SK-N-SH (cell line): ENCODE measurements at regions not wholly inside any gene's neighbourhood (a gene's known extent, or its start where the extent isn't known, plus 50 kb on each side); places are given as distances from the start of the nearest gene placed in this dataset.

Experiments
- CTCF ChIA-PET: fragments of 300-600, 350-600 bp; formaldehyde crosslinking; extraction: SDS; loops from one replicate; lab custom pipeline; 2021; lab: Yijun Ruan, JAX
- POLR2A ChIA-PET: fragments of 350-600 bp; sonication (Branson Sonifier 250); formaldehyde crosslinking; extraction: SDS; loops from one replicate; lab custom pipeline; 2020; ENCODE audit warnings: antibody characterized with exemption, inconsistent platforms; lab: Yijun Ruan, JAX
- DNase-seq: peaks from one replicate; pipeline ENCODE4 v3.0.0; 2012
- H2AFZ ChIP-seq: fragments of 200-600 bp; sonication (generic); 2 replicates; pipeline ENCODE4 v1.8.1; 2016; ENCODE audit warnings: antibody characterized with exemption, mild to moderate bottlenecking, low read depth
- H3F3A ChIP-seq: fragments of 200-600 bp; sonication (generic); replicated peaks from 2 replicates; pipeline ENCODE3; 2016; ENCODE audit warnings: antibody characterized with exemption, mild to moderate bottlenecking; ENCODE audit not compliant: insufficient read depth
- H3K27ac ChIP-seq, 2 experiments: fragments of 200-500 bp in 1 of 2; fragments of 200-600 bp in 1 of 2; sonication (Bioruptor generic) in 1 of 2; sonication (generic), shearing (Covaris generic) in 1 of 2; 2 replicates each; pipeline versions ENCODE4 v1.5.1 to v1.6.1; 2014 to 2016; ENCODE audit warnings: low read depth in 2 of 2, inconsistent platforms in 1 of 2, low read length in 1 of 2, mild to moderate bottlenecking in 1 of 2, mixed read lengths in 1 of 2
- H3K27me3 ChIP-seq: fragments of 200-600 bp; sonication (generic), shearing (Covaris generic); 2 replicates; pipeline ENCODE4 v1.6.1; 2016; ENCODE audit warnings: mixed run types; ENCODE audit not compliant: insufficient read depth
- H3K36me3 ChIP-seq, 2 experiments: fragments of 200-500 bp in 1 of 2; fragments of 200-600 bp in 1 of 2; sonication (Bioruptor generic) in 1 of 2; sonication (generic) in 1 of 2; replicated peaks in 1 of 2; 2 replicates each; pipeline versions ENCODE3 to v1.5.1; 2014 to 2016; ENCODE audit warnings: low read length in 1 of 2, mild to moderate bottlenecking in 1 of 2; ENCODE audit not compliant: insufficient read depth in 2 of 2, control insufficient read depth in 1 of 2
- H3K4me1 ChIP-seq, 2 experiments: fragments of 200-500 bp in 1 of 2; fragments of 200-600 bp in 1 of 2; sonication (Bioruptor generic) in 1 of 2; sonication (generic), shearing (Covaris generic) in 1 of 2; 2 replicates each; pipeline versions ENCODE4 v1.5.1 to v1.6.1; 2014 to 2016; ENCODE audit warnings: low read depth in 1 of 2, low read length in 1 of 2, mixed run types in 1 of 2; ENCODE audit not compliant: insufficient read depth in 2 of 2, control insufficient read depth in 1 of 2
- H3K4me2 ChIP-seq: fragments of 200-600 bp; sonication (generic), shearing (Covaris generic); 2 replicates; pipeline ENCODE4 v1.6.1; 2017; ENCODE audit warnings: mixed run types
- H3K4me3 ChIP-seq, 2 experiments: fragments of 200-500 bp in 1 of 2; fragments of 200-600 bp in 1 of 2; sonication (Bioruptor generic) in 1 of 2; sonication (generic), shearing (Covaris generic) in 1 of 2; 2 replicates each; pipeline versions ENCODE4 v1.5.1 to v1.8.1; 2014 to 2016; ENCODE audit warnings: low read depth in 2 of 2, inconsistent platforms in 1 of 2, low read length in 1 of 2, mild to moderate bottlenecking in 1 of 2, mixed read lengths in 1 of 2, moderate library complexity in 1 of 2
- H3K79me2 ChIP-seq: fragments of 200-600 bp; sonication (generic); 2 replicates; pipeline ENCODE4 v1.8.1; 2017; ENCODE audit warnings: mild to moderate bottlenecking; ENCODE audit not compliant: insufficient read depth
- H3K9ac ChIP-seq: fragments of 200-600 bp; sonication (generic); 2 replicates; pipeline ENCODE4 v1.6.1; 2017; ENCODE audit warnings: mixed run types
- H3K9me2 ChIP-seq: fragments of 200-600 bp; sonication (generic); 2 replicates; pipeline ENCODE4 v1.6.1; 2017; ENCODE audit warnings: mixed run types
- H3K9me3 ChIP-seq: fragments of 200-600 bp; sonication (generic); 2 replicates; pipeline ENCODE4 v1.6.1; 2017; ENCODE audit warnings: mixed run types, mild to moderate bottlenecking, moderate library complexity
- H4K20me1 ChIP-seq: fragments of 200-600 bp; sonication (generic); 2 replicates; pipeline ENCODE4 v1.6.1; 2017; ENCODE audit warnings: mild to moderate bottlenecking, mixed run types; ENCODE audit not compliant: insufficient read depth
- CHD2 ChIP-seq: fragments of 150-350 bp; IDR thresholded peaks from 2 replicates; pipeline ENCODE4 v1.6.1; 2018; ENCODE audit warnings: low read length; ENCODE audit not compliant: partially characterized antibody
- EP300 ChIP-seq, 2 experiments: IDR thresholded peaks; 2 replicates each; pipeline versions ENCODE4 v1.4.0 to v1.6.1; 2012; ENCODE audit warnings: borderline replicate concordance in 1 of 2, low read depth in 1 of 2, low read length in 1 of 2
- EZH2phosphoT487 ChIP-seq: fragments of 200-600 bp; sonication (generic); IDR thresholded peaks from 2 replicates; pipeline ENCODE4 v1.6.1; 2017; ENCODE audit warnings: low read depth, mixed run types, mild to moderate bottlenecking, antibody characterized with exemption, moderate library complexity, borderline replicate concordance
- FOSL2 ChIP-seq: IDR thresholded peaks from 2 replicates; pipeline ENCODE4 v1.4.0; 2012; ENCODE audit warnings: low read depth, mild to moderate bottlenecking, moderate library complexity, borderline replicate concordance
- FOXM1 ChIP-seq: IDR thresholded peaks from 2 replicates; pipeline ENCODE4 v1.4.0; 2012; ENCODE audit warnings: low read depth, mild to moderate bottlenecking
- GABPA ChIP-seq: IDR thresholded peaks from 2 replicates; pipeline ENCODE4 v1.4.0; 2012; ENCODE audit warnings: low read depth, mild to moderate bottlenecking
- GATA2 ChIP-seq: sonication (generic); formaldehyde crosslinking; IDR thresholded peaks from 2 replicates; pipeline ENCODE4 v1.5.0; 2020; ENCODE audit warnings: mild to moderate bottlenecking, missing genetic modification reagents
- IRF3 ChIP-seq: fragments of 150-350 bp; IDR thresholded peaks from 2 replicates; pipeline ENCODE4 v1.6.1; 2016; ENCODE audit warnings: mild to moderate bottlenecking, low read depth, low read length
- JUND ChIP-seq: IDR thresholded peaks from 2 replicates; pipeline ENCODE4 v1.4.0; 2012
- MEF2A ChIP-seq: IDR thresholded peaks from 2 replicates; pipeline ENCODE4 v1.4.0; 2012; ENCODE audit warnings: low read depth, borderline replicate concordance
- MXI1 ChIP-seq: IDR thresholded peaks from 2 replicates; pipeline ENCODE4 v1.6.1; 2012; ENCODE audit warnings: mild to moderate bottlenecking, low read depth, low read length, improper control_type of control experiment
- NFIC ChIP-seq: IDR thresholded peaks from 2 replicates; pipeline ENCODE4 v1.4.0; 2012; ENCODE audit warnings: borderline replicate concordance
- NRF1 ChIP-seq: IDR thresholded peaks from 2 replicates; pipeline ENCODE4 v1.6.1; 2012; ENCODE audit warnings: low read depth, mild to moderate bottlenecking, low read length
- POLR2AphosphoS5 ChIP-seq: IDR thresholded peaks from 2 replicates; pipeline ENCODE4 v1.6.1; 2012; ENCODE audit warnings: low read depth, low read length
- RAD21 ChIP-seq: IDR thresholded peaks from 2 replicates; pipeline ENCODE4 v1.6.1; 2012; ENCODE audit warnings: mild to moderate bottlenecking, low read length
- RCOR1 ChIP-seq: fragments of 150-350 bp; IDR thresholded peaks from 2 replicates; pipeline ENCODE4 v1.6.1; 2017; ENCODE audit warnings: antibody characterized with exemption, low read length
- RFX5 ChIP-seq: IDR thresholded peaks from 2 replicates; pipeline ENCODE4 v1.6.1; 2012; ENCODE audit warnings: mild to moderate bottlenecking, improper control_type of control experiment, low read length
- RXRA ChIP-seq: IDR thresholded peaks from 2 replicates; pipeline ENCODE4 v1.4.0; 2012; ENCODE audit warnings: low read depth, mild to moderate bottlenecking, borderline replicate concordance
- TCF12 ChIP-seq: IDR thresholded peaks from 2 replicates; pipeline ENCODE4 v1.4.0; 2012
- TEAD4 ChIP-seq: IDR thresholded peaks from 2 replicates; pipeline ENCODE4 v1.4.0; 2012; ENCODE audit warnings: mild to moderate bottlenecking, borderline replicate concordance; ENCODE audit not compliant: insufficient read depth
- YY1 ChIP-seq: IDR thresholded peaks from 2 replicates; pipeline ENCODE4 v1.4.0; 2012; ENCODE audit warnings: low read depth, mild to moderate bottlenecking
- ZBTB33 ChIP-seq: IDR thresholded peaks from 2 replicates; pipeline ENCODE4 v1.4.0; 2012; ENCODE audit warnings: low read depth, borderline replicate concordance
- WGBS: methylation state at CpG from one replicate; pipeline ENCODE4 v1.1.6; 2017; ENCODE audit warnings: low lambda C conversion rate; 5-methylcytosine and 5-hydroxymethylcytosine counted together
- TF ChIP-seq, protein P1 (sequence below): fragments of 200-600 bp; sonication (generic); IDR thresholded peaks from 2 replicates; pipeline ENCODE4 v1.6.1; 2017; ENCODE audit warnings: antibody characterized with exemption, mild to moderate bottlenecking, moderate library complexity
- TF ChIP-seq, protein P2 (sequence below): IDR thresholded peaks from 2 replicates; pipeline ENCODE4; 2012

- TF ChIP-seq ZBTB33: no peak
- peak in 1 of 2 experiments; percentile 11; a peak in 1 of 4 replicates for TF ChIP-seq EP300 (IDR thresholded peaks at IDR 0.05; ENCODE audit: borderline replicate concordance in 1 of 2, low read depth in 1 of 2, low read length in 1 of 2)
These were observed 134.2 kb downstream of the TSHZ3 start (continued) for GRCh38 chr19:31214997-31215396.

DNA sequence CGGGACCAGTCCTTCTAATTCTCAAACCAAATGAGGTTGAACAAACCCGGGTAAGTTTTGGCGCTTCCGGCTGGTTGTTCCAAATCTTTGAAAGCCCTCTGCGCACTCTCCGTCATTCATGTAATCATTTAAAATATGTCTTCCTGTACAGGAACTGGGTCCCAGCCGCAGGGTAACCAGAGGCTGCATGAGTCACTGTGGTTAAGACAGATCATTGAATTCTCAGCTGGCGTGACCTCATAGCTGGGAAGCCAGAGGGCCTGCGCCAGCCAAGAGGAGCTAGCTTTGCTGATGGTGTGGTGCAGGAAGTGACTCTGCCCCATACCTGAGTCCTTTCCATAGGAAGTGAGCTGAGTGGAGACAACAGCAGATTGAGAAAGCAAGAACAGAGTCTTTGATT lies 135.2 kb downstream of the TSHZ3 start:
- peak; percentile 27 for DNase-seq
- peak overlapping the region; percentile 66; the same call in 1 of the 2 replicates for H2AFZ ChIP-seq
- peak overlapping the region; percentile 51; the same call in 1 of the 2 replicates for H3K9ac ChIP-seq
- H3F3A ChIP-seq: peaks cover 12% of the 10 kb centered on the region
- H3K4me1 ChIP-seq: peaks cover 0 to 7% of the 10 kb centered on the region in 2 experiments; a peak in 2 of 4 replicates
- H3K79me2 ChIP-seq: no peaks in the 10 kb centered on the region
- no peaks in the 10 kb centered on the region for H3K36me3 ChIP-seq
- no peaks in the 10 kb centered on the region for H3K9me2 ChIP-seq
- 8% methylated on average over 9 of the region's 9 CpGs for WGBS
- H3K4me2 ChIP-seq: peak overlapping the region; percentile 60; the same call in 1 of the 2 replicates
- H4K20me1 ChIP-seq: no peaks in the 10 kb centered on the region
- POLR2A ChIA-PET: no interaction called here
- no peaks in the 10 kb centered on the region for H3K27me3 ChIP-seq
- H3K4me3 ChIP-seq: no peak overlapping the region
- H3K9me3 ChIP-seq: no peaks in the 10 kb centered on the region
- H3K27ac ChIP-seq: peak overlapping the region; percentile 56 to 92
- CTCF ChIA-PET: no interaction called here
- no peak for TF ChIP-seq IRF3
- TF ChIP-seq RAD21: no peak
- peak; percentile 97 for TF ChIP-seq FOXM1
- TF ChIP-seq EZH2phosphoT487: no peak
- TF ChIP-seq NFIC: peak; percentile 90
- 0 out of 2 replicates have a peak, but pooled peaks have one; percentile 53 for TF ChIP-seq YY1
- TF ChIP-seq, protein P1, sequence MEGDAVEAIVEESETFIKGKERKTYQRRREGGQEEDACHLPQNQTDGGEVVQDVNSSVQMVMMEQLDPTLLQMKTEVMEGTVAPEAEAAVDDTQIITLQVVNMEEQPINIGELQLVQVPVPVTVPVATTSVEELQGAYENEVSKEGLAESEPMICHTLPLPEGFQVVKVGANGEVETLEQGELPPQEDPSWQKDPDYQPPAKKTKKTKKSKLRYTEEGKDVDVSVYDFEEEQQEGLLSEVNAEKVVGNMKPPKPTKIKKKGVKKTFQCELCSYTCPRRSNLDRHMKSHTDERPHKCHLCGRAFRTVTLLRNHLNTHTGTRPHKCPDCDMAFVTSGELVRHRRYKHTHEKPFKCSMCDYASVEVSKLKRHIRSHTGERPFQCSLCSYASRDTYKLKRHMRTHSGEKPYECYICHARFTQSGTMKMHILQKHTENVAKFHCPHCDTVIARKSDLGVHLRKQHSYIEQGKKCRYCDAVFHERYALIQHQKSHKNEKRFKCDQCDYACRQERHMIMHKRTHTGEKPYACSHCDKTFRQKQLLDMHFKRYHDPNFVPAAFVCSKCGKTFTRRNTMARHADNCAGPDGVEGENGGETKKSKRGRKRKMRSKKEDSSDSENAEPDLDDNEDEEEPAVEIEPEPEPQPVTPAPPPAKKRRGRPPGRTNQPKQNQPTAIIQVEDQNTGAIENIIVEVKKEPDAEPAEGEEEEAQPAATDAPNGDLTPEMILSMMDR: no peak
- TF ChIP-seq FOSL2: peak; percentile 99
- TF ChIP-seq MXI1: no peak
- peak; percentile 39 to 98; a peak in 3 of 4 replicates for TF ChIP-seq EP300 (IDR thresholded peaks at IDR 0.05; ENCODE audit: borderline replicate concordance in 1 of 2, low read depth in 1 of 2, low read length in 1 of 2)
- peak; percentile 99 for TF ChIP-seq JUND
- no peak for TF ChIP-seq RFX5
- TF ChIP-seq, protein P2, sequence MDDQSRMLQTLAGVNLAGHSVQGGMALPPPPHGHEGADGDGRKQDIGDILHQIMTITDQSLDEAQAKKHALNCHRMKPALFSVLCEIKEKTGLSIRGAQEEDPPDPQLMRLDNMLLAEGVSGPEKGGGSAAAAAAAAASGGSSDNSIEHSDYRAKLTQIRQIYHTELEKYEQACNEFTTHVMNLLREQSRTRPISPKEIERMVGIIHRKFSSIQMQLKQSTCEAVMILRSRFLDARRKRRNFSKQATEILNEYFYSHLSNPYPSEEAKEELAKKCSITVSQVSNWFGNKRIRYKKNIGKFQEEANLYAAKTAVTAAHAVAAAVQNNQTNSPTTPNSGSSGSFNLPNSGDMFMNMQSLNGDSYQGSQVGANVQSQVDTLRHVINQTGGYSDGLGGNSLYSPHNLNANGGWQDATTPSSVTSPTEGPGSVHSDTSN: peak; percentile 95
- TF ChIP-seq TCF12: peak; percentile 98
- TF ChIP-seq NRF1: peak; percentile 46
- TF ChIP-seq GABPA: peak; percentile 51; the same call in 1 of the 2 replicates
- peak; percentile 81 for TF ChIP-seq POLR2AphosphoS5
- TF ChIP-seq RXRA: peak; percentile 94
- TF ChIP-seq ZBTB33: peak; percentile 88
- TF ChIP-seq MEF2A: peak; percentile 45; the same call in 1 of the 2 replicates
- no peak for TF ChIP-seq RCOR1
- TF ChIP-seq GATA2 (CRISPR knock-in tag): no peak
- TF ChIP-seq CHD2: no peak
- peak; percentile 95 for TF ChIP-seq TEAD4
